NCI-H774 (cell line): ENCODE measurements at regions not wholly inside any gene's neighbourhood (a gene's known extent, or its start where the extent isn't known, plus 50 kb on each side); places are given as distances from the start of the nearest gene placed in this dataset.

ENCODE experiments used
- DNase-seq: peaks from one replicate; lab custom pipeline; 2025; lab: John Stamatoyannopoulos, UW

- DNase-seq: no peak
These were observed 57.8 kb upstream of the SHANK2 start for GRCh38 chr11:71310184-71310583.

GRCh38 chr11:71309611-71310010, 57.2 kb upstream of the SHANK2 start:
- DNase-seq: no peak

DNA sequence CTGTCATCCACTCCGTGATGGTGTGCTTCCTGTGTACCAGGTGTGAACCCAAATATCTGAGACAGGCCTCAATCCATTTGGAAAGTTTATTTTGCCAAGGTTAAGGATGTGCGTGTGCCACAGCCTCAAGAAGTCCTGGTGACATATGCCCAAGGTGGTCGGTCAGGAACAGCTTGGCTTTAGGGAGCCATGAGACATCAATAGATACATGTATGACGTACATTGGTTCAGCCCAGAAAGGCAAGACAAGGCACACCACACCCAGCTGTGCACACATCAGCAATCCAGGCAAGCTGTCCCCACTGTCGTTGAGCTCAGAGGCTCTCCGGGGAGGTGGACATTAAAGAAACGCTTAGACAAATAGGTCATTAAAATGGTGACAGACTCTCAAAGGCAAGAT, 56.8 kb upstream of the SHANK2 start:
- no peak for DNase-seq

- no peak for DNase-seq
These were observed 55.7 kb upstream of the SHANK2 start for GRCh38 chr11:71307811-71308645.

DNA sequence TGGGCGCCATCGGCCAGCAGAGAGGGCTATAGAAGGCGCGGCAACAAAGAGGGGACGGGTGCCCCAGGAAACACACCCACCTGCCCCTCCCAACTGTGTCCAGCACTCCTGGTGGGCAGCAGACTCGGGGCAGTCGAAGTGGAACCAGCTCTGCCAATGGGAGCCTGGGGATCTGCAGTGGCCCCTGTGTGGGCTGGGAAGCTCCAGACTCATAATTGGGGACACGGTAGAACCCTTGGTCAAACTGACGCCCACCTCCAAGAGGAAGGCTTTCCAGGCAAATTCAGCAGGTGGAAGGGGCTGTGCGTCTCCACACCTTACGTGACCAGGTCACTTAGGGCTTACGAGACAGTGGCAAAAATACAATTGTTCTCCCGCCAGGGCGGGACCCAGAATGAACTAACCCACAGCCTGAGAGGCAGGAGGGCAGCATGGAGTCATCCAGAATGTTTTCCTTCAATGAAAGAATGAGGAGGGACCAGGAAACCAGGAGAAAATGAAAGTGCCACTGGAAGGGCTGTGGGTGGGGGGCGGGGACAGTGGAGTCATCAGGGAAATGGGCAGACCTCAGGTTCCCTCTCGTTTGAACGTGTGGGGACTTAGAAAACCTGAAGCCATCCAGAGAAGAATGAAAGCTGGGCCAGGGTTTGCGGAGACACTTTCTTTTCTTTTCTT, 53.2 kb upstream of the SHANK2 start:
- DNase-seq: no peak

- no peak for DNase-seq
These were observed 52.7 kb upstream of the SHANK2 start for GRCh38 chr11:71305041-71305440.

DNA sequence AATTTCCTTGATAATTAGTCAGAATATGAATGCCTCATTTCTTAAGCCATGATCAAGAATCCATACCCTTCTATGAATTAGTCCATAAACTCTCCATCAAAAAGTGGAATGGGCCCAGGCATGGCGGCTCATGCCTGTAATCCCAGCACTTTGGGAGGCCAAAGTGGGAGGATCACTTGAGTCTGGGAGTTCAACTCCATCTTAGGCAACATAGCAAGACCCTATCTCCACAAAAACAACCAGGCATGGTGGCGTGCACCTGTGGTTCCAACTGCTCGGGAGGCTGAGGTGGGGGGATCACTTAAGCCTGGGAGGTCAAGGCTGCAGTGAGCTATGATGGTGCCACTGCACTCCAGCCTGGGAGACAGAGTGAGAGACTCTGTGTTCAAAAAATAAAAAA, 52.1 kb upstream of the SHANK2 start:
- DNase-seq: no peak

GRCh38 chr11:71304045-71304444, 51.7 kb upstream of the SHANK2 start:
- no peak for DNase-seq

GRCh38 chr11:71302911-71303310, 50.5 kb upstream of the SHANK2 start:
- no peak for DNase-seq

DNA sequence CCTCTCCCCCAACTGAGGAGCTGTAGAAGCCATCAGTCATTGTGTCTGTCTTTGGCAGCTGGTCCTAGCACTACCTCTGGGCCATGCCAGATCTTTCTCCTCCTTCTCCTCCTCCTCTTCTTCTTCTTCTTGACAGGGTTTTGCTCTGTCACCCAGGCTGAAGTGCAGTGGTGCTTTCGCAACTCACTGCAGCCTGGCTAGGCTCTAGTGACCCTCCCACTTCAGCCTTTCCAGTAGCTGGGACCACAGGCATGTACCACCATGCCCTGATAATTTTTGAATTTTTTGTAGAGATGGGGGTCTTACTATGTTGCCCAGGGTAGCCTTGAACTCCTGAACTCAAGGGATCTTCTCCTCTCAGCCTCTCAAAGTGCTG, 50.1 kb upstream of the SHANK2 start:
- DNase-seq: no peak
